GM04503 (cell line): ENCODE measurements at regions not wholly inside any gene's neighbourhood (a gene's known extent, or its start where the extent isn't known, plus 50 kb on each side); places are given as distances from the start of the nearest gene placed in this dataset.
A peak's percentile ranks its signal among the peaks of the same experiment; 100 is the strongest.
"Not testable (repeated sequence)": the region's sequence is repeated elsewhere in the genome, so short reads cannot be mapped to it uniquely, and the experiment has no call there.

Experiments
- DNase-seq: peaks from one replicate; pipeline ENCODE4 v3.0.0-alpha.2; 2012; ENCODE audit warnings: low read depth

GRCh38 chr13:96934889-96935489, 59.3 kb downstream of the OXGR1 start:
- no peak for DNase-seq

DNA sequence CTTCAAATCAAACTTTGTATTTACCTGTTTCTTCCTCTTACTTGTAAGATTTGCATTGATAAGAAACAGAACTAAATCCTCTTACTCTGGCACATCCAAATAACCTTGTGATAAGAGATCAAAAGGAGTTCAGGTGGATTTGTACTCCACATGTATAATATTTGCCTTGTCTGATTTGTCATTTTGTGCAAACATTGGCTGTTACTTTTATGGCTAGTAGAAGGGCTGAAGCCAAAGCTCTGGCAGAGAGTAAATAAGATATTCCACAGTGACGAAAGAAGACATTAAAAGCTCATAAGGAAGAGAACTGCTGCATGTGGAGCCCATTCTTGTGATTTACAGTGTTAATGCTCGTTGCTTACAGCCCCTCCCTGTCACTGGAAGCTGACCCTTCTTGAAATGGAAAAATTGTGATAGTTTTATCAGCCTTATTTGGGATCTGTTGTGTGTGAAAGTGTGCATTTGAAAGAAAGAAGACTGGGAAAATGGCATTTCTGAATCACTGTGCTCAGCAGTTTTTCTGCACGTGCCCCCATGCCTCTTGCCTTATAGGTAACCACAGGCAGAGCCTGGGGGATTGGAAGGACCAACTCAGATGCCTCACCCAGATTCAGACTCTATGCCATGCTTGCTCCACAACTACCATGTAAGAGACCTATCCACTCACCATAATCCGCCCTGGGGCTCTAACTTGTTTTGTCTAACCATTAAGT, 68.2 kb downstream of the OXGR1 start:
- no peak for DNase-seq

DNA sequence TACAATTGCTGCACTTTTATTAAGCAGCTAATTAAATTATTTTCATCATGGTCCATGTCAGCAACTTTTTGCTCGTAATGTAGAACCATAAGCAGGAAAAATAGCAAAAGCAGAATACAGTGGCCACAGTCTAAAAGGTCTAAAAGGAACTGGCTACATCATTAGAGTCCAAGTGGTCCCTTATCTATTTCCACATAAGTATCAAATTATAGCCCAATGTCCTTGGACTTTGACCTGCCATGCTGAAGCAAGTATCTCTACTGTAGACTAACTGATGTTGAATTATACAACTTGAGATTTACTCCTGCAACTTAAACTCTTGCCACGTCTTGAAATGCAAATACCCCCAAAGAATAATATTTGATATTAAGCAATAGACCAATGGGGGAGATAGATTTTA, 68.8 kb downstream of the OXGR1 start:
- no peak for DNase-seq

- DNase-seq, result not testable (repeated sequence)
Observed at GRCh38 chr13:96918861-96919631, 75.2 kb downstream of the OXGR1 start.

DNA sequence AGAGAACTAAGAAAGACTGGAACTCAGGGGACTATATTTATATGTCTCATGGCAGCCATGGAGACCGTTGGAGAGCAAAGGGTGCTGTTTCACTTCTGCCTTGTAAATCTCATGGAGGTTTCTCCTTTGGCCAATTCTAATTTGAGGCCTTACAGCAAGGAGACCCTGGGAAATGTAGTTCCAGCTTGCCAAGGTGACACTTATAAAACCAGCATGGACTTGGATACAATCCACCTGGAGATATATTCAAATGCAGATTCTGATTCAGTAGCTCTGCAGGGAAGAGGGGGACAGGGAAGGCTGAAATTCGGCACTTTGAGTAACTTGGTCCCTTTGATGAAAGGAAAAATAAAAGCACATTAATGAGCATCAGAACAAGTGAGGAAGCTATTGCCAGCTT, 90.0 kb downstream of the OXGR1 start:
- no peak for DNase-seq

DNA sequence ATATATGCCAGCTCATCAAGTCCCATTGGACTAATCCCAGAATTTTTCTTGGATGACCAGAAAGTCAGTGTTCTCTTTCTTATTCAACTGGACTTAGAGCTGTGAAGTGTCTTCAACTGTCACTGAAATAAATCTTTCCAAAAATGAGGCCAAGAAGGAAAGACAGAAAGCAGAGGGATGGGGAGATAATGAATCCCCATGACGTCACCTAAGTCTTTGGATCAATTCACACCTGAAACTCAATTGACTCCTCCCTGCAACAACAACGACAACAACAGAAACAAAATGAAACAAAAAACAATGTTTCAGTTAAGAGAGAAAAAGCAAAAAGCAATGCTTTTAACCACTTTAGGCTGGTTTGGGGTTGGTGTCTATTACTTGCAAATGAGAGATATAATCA, 91.2 kb downstream of the OXGR1 start:
- DNase-seq, result no peak

GRCh38 chr13:96900986-96901385, 93.3 kb downstream of the OXGR1 start:
- no peak for DNase-seq

- no peak for DNase-seq
Observed at GRCh38 chr13:96899946-96900345, 94.3 kb downstream of the OXGR1 start.

GRCh38 chr13:96898646-96899254, 95.5 kb downstream of the OXGR1 start:
- DNase-seq, result no peak

DNA sequence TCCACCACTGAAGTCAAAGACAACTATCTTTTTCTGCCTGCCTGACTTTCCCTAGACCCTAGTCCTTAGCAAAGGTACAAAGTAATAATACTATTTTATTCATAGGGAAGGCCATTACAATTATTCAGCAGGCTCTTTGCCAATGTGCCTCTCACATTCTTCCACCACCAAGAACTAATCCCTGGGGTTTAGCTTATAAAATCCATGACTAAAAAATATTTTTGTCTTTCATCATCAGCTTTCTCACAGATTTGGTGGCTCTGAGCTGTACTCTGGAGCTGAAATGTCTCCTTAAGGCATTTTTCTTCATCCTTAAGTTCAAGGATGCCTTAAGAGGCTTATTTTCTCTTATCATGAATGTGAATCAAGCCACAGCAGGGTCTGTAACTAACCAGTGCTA, 96.1 kb downstream of the OXGR1 start:
- DNase-seq, result peak; percentile 4
